ENCODE measurements at regions not wholly inside any gene's neighbourhood (a gene's known extent, or its start where the extent isn't known, plus 50 kb on each side); places are given as distances from the start of the nearest gene placed in this dataset.
A peak's percentile ranks its signal among the peaks of the same experiment; 100 is the strongest.

GRCh38 chr7:17184805-17185689, 113.4 kb upstream of the AHR start:
- TF ChIP-seq CTCF (IDR thresholded peaks at IDR 0.05; ENCODE audit: borderline replicate concordance, control extremely low read depth, extremely low read depth, insufficient read depth, missing control alignments) = no peak
- no peak for DNase-seq (ENCODE audit: low spot score)
- in situ Hi-C loops (cut with MboI; ENCODE audit: low sequenced_read_pairs, unreplicated experiment) = no loop called here

- in situ Hi-C loops (cut with MboI; ENCODE audit: low sequenced_read_pairs, unreplicated experiment) = no loop called here
- DNase-seq (ENCODE audit: low spot score) = peak; percentile 48
- TF ChIP-seq CTCF (IDR thresholded peaks at IDR 0.05; ENCODE audit: borderline replicate concordance, control extremely low read depth, extremely low read depth, insufficient read depth, missing control alignments) = no peak
Observed at GRCh38 chr7:17185690-17186070, 112.8 kb upstream of the AHR start.

DNA sequence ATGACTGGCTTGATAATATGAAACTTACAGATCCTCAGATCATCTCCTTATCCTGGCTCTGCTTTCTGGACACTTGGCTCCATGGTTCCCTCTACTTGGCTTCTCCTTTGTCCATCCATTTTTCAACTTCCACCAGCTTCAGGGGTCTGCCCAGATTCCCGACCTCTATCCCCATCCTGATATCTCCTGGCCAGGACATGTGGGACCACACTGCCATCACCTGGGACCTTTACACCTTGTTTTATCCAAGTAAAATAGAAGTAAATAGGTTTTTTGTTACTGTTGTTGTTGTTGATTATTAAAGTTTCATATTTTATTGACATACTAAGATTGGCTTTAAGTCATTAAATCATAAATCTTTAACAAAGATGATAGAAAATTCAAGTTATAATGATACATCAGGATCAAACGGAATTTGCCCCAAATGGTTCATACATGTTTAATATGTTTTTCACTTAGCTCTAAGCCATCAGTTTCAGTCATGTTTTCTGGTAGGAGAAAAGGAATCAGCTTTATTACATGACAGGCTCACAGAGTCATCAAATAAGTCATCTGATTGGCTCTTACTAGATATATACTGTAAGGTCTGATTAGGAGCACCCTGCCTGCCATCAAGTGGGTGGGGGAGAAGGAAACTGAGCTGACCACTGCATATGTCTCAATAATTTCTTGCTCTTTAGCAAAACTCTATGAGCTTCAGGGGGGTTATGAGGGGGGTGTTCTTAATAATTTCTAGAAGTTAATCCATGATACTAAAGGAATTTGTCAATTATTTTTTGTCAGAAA, 111.5 kb upstream of the AHR start:
- no peak for TF ChIP-seq CTCF (IDR thresholded peaks at IDR 0.05; ENCODE audit: borderline replicate concordance, control extremely low read depth, extremely low read depth, insufficient read depth, missing control alignments)
- in situ Hi-C loops (cut with MboI; ENCODE audit: low sequenced_read_pairs, unreplicated experiment) = no loop called here
- DNase-seq (ENCODE audit: low spot score) = no peak

DNA sequence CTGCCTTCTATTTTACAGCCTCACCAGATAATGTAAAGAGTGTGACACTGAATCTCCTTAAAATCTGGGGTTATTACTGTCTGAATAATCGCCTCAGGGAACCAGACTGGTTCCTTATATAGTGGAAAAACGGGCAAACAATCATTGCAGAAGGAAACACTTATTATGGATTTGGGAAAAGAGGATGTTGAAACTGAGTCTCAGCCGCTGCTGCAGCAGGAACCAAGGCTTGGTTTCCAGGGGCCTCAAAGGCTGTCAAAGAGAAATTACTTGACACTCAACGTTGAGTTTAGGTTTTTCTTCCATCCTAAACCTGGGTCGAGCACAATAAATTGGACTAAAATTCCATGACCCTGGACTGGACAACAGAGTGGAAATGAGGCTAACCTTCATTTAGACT, 103.8 kb upstream of the AHR start:
- no peak for DNase-seq (ENCODE audit: low spot score)
- in situ Hi-C loops (cut with MboI; ENCODE audit: low sequenced_read_pairs, unreplicated experiment) = no loop called here
- TF ChIP-seq CTCF (IDR thresholded peaks at IDR 0.05; ENCODE audit: borderline replicate concordance, control extremely low read depth, extremely low read depth, insufficient read depth, missing control alignments) = no peak

GRCh38 chr7:17195576-17195975, 102.9 kb upstream of the AHR start:
- TF ChIP-seq CTCF (IDR thresholded peaks at IDR 0.05; ENCODE audit: borderline replicate concordance, control extremely low read depth, extremely low read depth, insufficient read depth, missing control alignments) = no peak
- in situ Hi-C loops (cut with MboI; ENCODE audit: low sequenced_read_pairs, unreplicated experiment) = no loop called here
- DNase-seq (ENCODE audit: low spot score) = no peak

- in situ Hi-C loops (cut with MboI; ENCODE audit: low sequenced_read_pairs, unreplicated experiment) = no loop called here
- no peak for DNase-seq (ENCODE audit: low spot score)
- no peak for TF ChIP-seq CTCF (IDR thresholded peaks at IDR 0.05; ENCODE audit: borderline replicate concordance, control extremely low read depth, extremely low read depth, insufficient read depth, missing control alignments)
Observed at GRCh38 chr7:17205910-17206309, 92.5 kb upstream of the AHR start.
